AG10803 (cell line): ENCODE measurements at regions not wholly inside any gene's neighbourhood (a gene's known extent, or its start where the extent isn't known, plus 50 kb on each side); places are given as distances from the start of the nearest gene placed in this dataset.

Experiments used
- DNase-seq: peaks from one replicate; pipeline ENCODE4 v3.0.0; 2010; ENCODE audit warnings: low read depth
- H3K4me3 ChIP-seq: 2 replicates; pipeline ENCODE4 v1.5.1; 2011; ENCODE audit warnings: mild to moderate bottlenecking, low read length, control low read depth
- TF ChIP-seq, protein P1 (sequence below): conservative IDR thresholded peaks from 2 replicates; pipeline ENCODE4 v1.5.1; 2011; ENCODE audit warnings: mild to moderate bottlenecking, low read length, control low read depth, inconsistent platforms

DNA sequence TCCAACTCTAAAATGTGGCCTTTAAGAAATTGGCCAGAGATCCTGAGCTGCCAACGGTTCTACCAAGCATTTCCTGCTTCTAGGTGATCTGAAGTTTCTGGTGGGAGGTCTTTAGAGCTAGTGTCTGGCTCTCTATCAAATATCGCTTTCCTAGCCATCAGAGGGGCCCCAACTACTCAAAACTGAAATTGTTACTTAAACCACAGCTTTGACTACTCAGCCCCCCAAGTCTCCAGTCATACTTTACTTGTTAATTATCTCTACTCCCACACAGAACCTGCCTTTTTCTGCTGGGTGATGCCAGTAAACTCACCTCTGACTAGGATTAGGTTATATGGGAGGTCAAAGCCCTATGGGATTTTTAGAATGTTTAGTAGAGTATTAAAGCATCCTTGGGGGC, 95.1 kb downstream of the FASLG start:
- no peak overlapping the region for H3K4me3 ChIP-seq

DNA sequence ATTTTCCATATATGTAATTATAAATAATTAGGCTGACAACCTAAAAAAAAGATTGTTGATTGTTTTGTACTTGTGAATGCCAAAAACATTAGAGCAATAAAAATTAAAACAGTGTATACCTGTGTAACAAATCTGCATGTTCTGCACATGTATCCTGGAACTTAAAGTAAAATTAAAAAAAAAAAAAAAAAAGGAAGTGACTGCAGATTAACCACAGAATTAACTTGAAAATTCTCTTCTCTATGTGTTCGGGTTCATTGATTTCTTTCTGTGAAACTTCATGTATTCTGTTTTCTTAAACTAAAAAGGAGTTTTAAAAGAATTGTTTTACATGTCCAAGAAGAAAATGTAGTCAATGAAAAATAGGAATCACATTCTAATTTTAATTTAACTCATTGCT, 95.7 kb downstream of the FASLG start:
- no peak for DNase-seq
- TF ChIP-seq, protein P1, sequence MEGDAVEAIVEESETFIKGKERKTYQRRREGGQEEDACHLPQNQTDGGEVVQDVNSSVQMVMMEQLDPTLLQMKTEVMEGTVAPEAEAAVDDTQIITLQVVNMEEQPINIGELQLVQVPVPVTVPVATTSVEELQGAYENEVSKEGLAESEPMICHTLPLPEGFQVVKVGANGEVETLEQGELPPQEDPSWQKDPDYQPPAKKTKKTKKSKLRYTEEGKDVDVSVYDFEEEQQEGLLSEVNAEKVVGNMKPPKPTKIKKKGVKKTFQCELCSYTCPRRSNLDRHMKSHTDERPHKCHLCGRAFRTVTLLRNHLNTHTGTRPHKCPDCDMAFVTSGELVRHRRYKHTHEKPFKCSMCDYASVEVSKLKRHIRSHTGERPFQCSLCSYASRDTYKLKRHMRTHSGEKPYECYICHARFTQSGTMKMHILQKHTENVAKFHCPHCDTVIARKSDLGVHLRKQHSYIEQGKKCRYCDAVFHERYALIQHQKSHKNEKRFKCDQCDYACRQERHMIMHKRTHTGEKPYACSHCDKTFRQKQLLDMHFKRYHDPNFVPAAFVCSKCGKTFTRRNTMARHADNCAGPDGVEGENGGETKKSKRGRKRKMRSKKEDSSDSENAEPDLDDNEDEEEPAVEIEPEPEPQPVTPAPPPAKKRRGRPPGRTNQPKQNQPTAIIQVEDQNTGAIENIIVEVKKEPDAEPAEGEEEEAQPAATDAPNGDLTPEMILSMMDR: no peak
- H3K4me3 ChIP-seq: no peak overlapping the region

More for the DNA sequence above, 95.1 kb downstream of the FASLG start:
- DNase-seq: no peak
- TF ChIP-seq, protein P1: no peak

DNA sequence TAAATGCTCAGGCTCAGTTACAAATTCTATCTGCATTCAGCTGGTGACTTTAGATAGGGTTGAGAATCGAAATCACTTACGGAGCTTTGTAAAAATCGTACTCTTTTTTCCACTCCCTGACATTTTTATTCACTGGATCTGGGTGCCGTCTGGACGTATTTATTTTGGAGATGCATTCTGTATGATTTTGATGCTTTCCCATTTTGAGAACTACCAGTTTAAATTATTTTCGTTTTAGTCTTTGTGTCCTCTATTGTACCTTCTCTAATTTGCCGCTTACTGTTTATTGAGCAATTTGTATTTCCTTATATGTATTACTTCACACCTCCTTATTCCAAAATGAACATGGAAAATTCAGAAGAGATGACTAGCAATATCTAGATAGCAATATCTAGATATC, 96.2 kb downstream of the FASLG start:
- no peak overlapping the region for H3K4me3 ChIP-seq
- DNase-seq: no peak
- TF ChIP-seq, protein P1: no peak

DNA sequence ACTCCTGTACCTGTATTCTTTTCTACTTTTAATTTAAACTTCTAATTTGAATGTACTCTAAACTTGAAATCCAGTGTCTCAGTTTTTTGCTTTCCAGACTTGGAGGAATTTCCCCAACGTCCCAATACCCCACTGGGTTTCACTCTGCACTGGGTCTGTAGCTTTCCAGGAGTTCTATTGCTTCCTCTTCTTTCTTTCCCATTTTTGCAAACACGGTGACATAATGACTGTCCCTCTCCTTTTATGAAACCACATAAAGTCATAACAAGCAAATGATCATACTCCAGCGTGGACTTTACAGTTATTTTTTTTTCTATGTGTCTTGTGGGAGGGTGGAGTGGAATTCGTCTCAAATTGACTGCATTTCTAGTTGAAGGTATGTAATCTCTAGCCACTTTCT, 97.1 kb downstream of the FASLG start:
- TF ChIP-seq, protein P1: no peak
- DNase-seq: no peak
- no peak overlapping the region for H3K4me3 ChIP-seq

DNA sequence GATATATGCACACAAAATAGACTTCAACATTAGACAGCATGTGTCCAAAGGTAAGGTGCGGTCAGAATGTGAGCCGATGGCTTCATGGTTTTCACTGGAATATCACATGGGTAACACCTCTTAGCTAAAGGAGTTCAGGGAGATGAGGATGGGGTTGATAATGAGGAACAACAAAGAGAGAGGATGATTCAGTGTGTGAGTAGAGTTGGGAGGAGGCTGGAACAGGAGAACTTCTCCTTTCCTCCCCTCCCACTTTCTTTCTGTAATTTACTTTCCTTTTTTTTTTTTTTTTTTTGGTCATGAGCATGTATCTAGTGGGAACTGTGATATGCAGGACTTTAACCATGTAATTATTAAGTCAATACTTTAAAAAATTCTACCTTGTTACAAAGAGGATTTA, 99.4 kb downstream of the FASLG start:
- no peak overlapping the region for H3K4me3 ChIP-seq
- DNase-seq: no peak
- TF ChIP-seq, protein P1: no peak

DNA sequence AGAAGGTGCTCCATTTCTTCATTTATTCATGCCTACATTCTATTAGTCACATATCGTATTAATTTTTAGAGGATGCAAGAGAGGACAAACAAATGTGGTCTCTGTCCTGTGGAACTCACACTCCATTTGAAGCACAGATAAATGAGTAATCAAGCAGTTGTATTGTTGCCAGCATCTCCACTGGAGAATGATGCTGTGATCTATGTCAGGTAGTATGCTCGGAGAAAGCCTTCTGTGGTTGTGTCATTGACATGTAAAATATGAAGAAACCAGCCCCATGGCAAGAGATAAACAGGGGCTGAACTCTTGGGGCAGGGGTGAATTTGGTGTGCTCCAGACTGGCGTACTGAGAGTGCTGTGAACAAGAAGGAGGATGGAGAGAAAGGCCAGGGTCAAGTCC, 101.2 kb downstream of the FASLG start:
- no peak for DNase-seq
- H3K4me3 ChIP-seq: no peak overlapping the region
- TF ChIP-seq, protein P1: no peak

DNA sequence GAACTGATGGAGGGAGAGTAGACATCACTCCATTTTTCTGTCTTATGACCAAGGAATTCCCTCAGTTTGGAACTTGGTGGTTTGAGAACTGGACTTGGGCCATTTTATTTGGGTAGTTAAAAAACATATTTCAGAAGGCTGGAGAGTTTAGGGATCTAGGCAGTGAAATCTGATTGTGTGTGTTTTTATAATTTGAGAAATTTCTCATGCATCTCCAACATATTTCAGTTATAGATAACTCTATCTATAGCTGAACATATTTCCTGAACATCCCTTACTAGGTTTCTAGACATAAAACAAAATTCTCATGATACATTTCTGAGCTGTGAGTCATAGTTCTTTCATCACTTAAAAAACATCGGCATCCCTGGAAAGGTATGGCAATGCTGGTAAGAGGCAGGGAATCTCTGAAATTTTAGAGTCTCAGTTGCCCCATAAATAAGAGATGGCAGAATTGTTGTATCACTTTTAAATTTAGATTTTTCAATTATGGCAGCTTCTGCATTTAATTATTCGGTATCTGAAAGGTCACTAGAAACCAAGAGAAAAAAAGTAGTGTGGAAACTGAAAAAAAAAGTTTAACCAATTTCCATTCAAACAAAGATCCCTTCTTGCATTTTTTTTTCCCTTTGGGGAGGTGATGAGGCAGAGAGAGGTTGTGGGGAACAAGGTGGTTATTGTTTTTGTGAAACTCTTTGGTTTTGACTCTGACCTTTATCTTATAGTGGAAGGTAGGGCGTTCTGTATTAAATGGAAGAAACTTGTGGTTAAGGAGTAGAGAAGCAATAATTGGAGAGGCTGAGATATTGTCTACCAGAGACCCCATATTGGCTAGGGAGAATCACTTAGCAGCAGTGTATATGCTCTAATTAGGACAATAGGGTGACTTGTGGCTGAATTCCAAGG, 102.9 kb downstream of the FASLG start:
- DNase-seq: peak; percentile 43
- TF ChIP-seq, protein P1: no peak
- no peak overlapping the region for H3K4me3 ChIP-seq
